ENCODE measurements at regions not wholly inside any gene's neighbourhood (a gene's known extent, or its start where the extent isn't known, plus 50 kb on each side); places are given as distances from the start of the nearest gene placed in this dataset.
A peak's percentile ranks its signal among the peaks of the same experiment; 100 is the strongest.

DNA sequence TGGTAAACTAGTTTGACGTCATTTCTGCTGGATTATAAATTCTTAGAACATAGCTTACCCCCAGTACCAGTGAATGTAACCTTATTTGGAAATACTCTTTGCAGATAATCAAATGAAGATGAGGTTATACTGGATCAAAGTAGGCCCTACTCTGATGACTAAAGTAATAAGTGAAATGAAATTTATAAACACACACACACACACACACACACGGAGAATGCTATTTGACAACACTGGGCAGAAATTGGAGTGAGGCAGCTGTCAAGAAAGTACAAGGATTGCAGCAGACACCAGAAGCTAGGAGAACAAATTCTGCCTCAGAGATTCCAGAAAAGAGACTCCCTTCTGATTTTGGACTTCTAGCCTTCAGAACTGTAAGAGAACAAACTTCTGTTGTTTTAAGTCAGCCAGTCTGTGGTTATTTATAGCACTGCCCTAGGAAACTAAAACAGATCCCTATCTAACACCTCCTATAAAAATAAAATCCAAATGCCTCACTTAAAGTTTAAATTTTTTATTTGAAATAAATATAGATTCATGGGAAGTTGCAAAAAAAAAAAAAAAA lies 448.6 kb downstream of the PCDH18 start:
- intact Hi-C loops (cut with DNase I; ENCODE audit: low total_unique reads) (no loop called here), in situ Hi-C loops (cut with MboI; ENCODE audit: low sequenced_read_pairs in 4 of 4) (no loop called here)

DNA sequence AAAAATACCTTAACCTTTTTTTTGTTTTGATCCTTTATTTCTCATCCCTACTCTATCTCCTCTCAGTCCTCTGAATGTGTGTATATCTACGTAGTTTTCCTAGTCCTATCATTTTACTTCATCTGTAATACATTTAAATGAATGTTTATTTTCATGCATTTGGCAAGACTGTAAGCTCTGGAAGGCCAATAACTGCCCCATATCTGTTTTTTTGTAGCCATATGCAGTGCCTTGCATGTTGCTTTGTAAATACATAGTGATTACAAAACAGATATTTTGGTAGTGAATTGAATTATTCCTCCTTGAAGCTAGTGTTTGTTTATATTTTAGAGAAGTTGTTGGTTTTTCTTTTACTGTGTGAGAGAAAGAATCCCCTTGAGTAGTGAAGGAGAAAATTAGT lies 450.2 kb downstream of the PCDH18 start:
- in situ Hi-C loops (cut with MboI; ENCODE audit: low sequenced_read_pairs in 4 of 4) = no loop called here
- Histone ChIP-seq H3K9me3 (no peaks in the 10 kb centered on the region), H3K27me3 (no peaks in the 10 kb centered on the region), H3K4me3 (no peak overlapping the region), H3K4me1 (no peaks in the 10 kb centered on the region), H3K36me3 (no peaks in the 10 kb centered on the region), H3K27ac (no peak overlapping the region)
- no peak for ATAC-seq
- DNase-seq = no peak
- TF ChIP-seq, protein P1, sequence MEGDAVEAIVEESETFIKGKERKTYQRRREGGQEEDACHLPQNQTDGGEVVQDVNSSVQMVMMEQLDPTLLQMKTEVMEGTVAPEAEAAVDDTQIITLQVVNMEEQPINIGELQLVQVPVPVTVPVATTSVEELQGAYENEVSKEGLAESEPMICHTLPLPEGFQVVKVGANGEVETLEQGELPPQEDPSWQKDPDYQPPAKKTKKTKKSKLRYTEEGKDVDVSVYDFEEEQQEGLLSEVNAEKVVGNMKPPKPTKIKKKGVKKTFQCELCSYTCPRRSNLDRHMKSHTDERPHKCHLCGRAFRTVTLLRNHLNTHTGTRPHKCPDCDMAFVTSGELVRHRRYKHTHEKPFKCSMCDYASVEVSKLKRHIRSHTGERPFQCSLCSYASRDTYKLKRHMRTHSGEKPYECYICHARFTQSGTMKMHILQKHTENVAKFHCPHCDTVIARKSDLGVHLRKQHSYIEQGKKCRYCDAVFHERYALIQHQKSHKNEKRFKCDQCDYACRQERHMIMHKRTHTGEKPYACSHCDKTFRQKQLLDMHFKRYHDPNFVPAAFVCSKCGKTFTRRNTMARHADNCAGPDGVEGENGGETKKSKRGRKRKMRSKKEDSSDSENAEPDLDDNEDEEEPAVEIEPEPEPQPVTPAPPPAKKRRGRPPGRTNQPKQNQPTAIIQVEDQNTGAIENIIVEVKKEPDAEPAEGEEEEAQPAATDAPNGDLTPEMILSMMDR (IDR thresholded peaks at IDR 0.05 in 4 of 5, conservative IDR thresholded peaks at IDR 0.05 in 1 of 5) = no peak
- no peak for TF ChIP-seq POLR2A (IDR thresholded peaks at IDR 0.05)
- intact Hi-C loops (cut with DNase I; ENCODE audit: low total_unique reads) = no loop called here

More for the DNA sequence above, 448.6 kb downstream of the PCDH18 start:
- ATAC-seq (no peak), DNase-seq (no peak)
- H3K36me3 ChIP-seq = no peaks in the 10 kb centered on the region
- no peaks in the 10 kb centered on the region for H3K27me3 ChIP-seq
- H3K4me1 ChIP-seq = no peaks in the 10 kb centered on the region
- no peaks in the 10 kb centered on the region for H3K9me3 ChIP-seq
- H3K4me3 ChIP-seq = no peak overlapping the region
- H3K27ac ChIP-seq = no peak overlapping the region
- TF ChIP-seq, protein P1 (IDR thresholded peaks at IDR 0.05 in 4 of 5, conservative IDR thresholded peaks at IDR 0.05 in 1 of 5) = no peak
- no peak for TF ChIP-seq POLR2A (IDR thresholded peaks at IDR 0.05)

DNA sequence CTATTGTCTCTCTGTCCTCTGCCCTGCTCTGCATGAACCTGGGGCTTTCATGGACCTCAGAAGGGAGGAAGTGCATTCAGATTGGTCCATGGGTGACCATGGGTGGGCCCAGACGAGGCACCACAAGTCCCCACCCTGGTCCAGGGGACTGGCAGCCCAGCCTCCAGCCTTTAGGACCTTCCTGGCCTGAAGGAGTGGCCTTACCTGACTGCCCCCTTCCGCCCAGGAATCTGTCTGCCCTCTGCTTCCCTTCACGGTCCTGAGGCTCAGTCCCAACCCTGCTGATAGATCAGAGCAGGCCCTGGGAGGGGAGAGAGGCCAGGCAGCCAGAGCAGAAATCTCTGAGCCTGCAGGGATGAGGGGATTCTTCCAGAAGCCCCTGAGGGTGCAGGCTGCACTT lies 455.4 kb downstream of the PCDH18 start:
- Histone ChIP-seq H3K9me3 (no peaks in the 10 kb centered on the region), H3K27me3 (no peaks in the 10 kb centered on the region), H3K4me3 (no peak overlapping the region), H3K36me3 (no peaks in the 10 kb centered on the region), H3K27ac (no peak overlapping the region), H3K4me1 (no peaks in the 10 kb centered on the region)
- peak in 1 of 2 donors; percentile 8 for DNase-seq
- in situ Hi-C loops (cut with MboI; ENCODE audit: low sequenced_read_pairs in 4 of 4) = no loop called here
- intact Hi-C loops (cut with DNase I; ENCODE audit: low total_unique reads) = no loop called here
- ATAC-seq = no peak
- TF ChIP-seq, protein P1 (IDR thresholded peaks at IDR 0.05 in 4 of 5, conservative IDR thresholded peaks at IDR 0.05 in 1 of 5) = no peak
- no peak for TF ChIP-seq POLR2A (IDR thresholded peaks at IDR 0.05)

DNA sequence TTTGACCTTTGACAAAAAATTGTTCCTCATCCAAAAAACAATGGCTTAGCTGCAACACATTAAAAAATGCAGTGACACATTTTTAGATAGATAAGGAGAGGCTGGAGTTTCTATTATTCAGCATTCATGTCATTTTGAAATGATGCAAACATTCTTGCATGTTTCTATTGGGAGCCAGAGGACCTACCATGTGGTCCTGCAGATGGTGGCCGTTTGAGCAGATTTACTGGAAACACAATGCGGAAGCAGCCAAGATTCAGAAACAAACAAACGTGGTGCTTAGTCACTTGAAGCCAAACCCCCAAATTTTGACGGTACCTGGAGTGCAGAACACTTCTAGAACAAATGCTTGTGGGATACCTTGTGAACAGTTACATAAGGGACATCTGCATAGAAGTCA lies 456.7 kb downstream of the PCDH18 start:
- intact Hi-C loops (cut with DNase I; ENCODE audit: low total_unique reads) (no loop called here), in situ Hi-C loops (cut with MboI; ENCODE audit: low sequenced_read_pairs in 4 of 4) (no loop called here)
- DNase-seq = no peak
- Histone ChIP-seq H3K27ac (no peak overlapping the region), H3K9me3 (no peaks in the 10 kb centered on the region), H3K36me3 (no peaks in the 10 kb centered on the region), H3K4me1 (no peaks in the 10 kb centered on the region), H3K4me3 (no peak overlapping the region), H3K27me3 (no peaks in the 10 kb centered on the region)
- TF ChIP-seq POLR2A (IDR thresholded peaks at IDR 0.05) = no peak
- TF ChIP-seq, protein P1 (IDR thresholded peaks at IDR 0.05 in 4 of 5, conservative IDR thresholded peaks at IDR 0.05 in 1 of 5) = no peak
- ATAC-seq = no peak

DNA sequence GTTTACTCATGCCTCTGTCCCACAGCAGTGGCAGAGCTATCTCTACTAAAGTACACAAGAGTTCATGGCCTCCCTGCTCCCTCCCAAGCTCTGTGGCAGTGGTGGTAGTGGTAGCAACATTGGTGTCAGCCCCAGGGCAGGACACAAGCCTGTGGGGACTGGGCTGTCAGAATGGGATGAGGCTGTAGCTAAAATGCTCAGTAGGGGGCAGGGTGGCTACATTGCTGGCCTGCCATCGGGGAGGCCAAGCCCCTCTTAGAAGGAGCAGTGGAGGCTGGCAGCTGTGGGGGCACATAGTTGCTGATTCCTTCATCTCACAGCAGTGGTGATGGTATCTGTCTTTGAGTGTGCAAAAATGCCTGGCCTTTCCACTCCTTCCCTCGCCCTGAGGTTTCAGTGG lies 461.7 kb downstream of the PCDH18 start:
- H3K36me3 ChIP-seq = no peaks in the 10 kb centered on the region
- no peak overlapping the region for H3K27ac ChIP-seq
- DNase-seq (no peak), ATAC-seq (no peak)
- intact Hi-C loops (cut with DNase I; ENCODE audit: low total_unique reads) (no loop called here), in situ Hi-C loops (cut with MboI; ENCODE audit: low sequenced_read_pairs in 4 of 4) (no loop called here)
- H3K4me3 ChIP-seq = no peak overlapping the region
- H3K4me1 ChIP-seq = no peaks in the 10 kb centered on the region
- H3K27me3 ChIP-seq = no peaks in the 10 kb centered on the region
- TF ChIP-seq, protein P1 (IDR thresholded peaks at IDR 0.05 in 4 of 5, conservative IDR thresholded peaks at IDR 0.05 in 1 of 5) = no peak
- H3K9me3 ChIP-seq = no peaks in the 10 kb centered on the region
